ENCODE measurements at regions not wholly inside any gene's neighbourhood (a gene's known extent, or its start where the extent isn't known, plus 50 kb on each side); places are given as distances from the start of the nearest gene placed in this dataset.

GRCh38 chr4:24032371-24032989, 142.6 kb upstream of the PPARGC1A start:
- no peak overlapping the region for H3K4me3 Mint-ChIP-seq
- H3K4me1 Mint-ChIP-seq = no peaks in the 10 kb centered on the region
- no peaks in the 10 kb centered on the region for H3K79me2 ChIP-seq (ENCODE audit: insufficient read depth, low read length)
- no peaks in the 10 kb centered on the region for H3K9me3 ChIP-seq (replicated peaks in 1 of 2; ENCODE audit: control insufficient read depth in 1 of 2, insufficient read depth in 1 of 2, low read length in 2 of 2)
- no peaks in the 10 kb centered on the region for H4K20me1 ChIP-seq (ENCODE audit: insufficient read depth, low read length)
- H3K36me3 Mint-ChIP-seq = no peaks in the 10 kb centered on the region
- no peaks in the 10 kb centered on the region for H3K4me1 ChIP-seq (ENCODE audit: control insufficient read depth in 1 of 2, insufficient read depth in 2 of 2, low read length in 2 of 2)
- H3K27ac ChIP-seq (ENCODE audit: low read depth in 1 of 2, low read length in 2 of 2) = no peak overlapping the region
- TF ChIP-seq CTCF (IDR thresholded peaks at IDR 0.05) = no peak
- no CpG with 5 or more reads among the region's 2 CpGs for WGBS (ENCODE audit: insufficient coverage)
- H3K27ac Mint-ChIP-seq = no peak overlapping the region
- intact Hi-C loops (cut with micrococcal nuclease) = no loop called here
- H3K36me3 ChIP-seq (replicated peaks in 1 of 2; ENCODE audit: control insufficient read depth in 1 of 2, insufficient read depth in 2 of 2, low read length in 2 of 2) = no peaks in the 10 kb centered on the region
- no peak for DNase-seq
- H3K9me3 Mint-ChIP-seq = no peaks in the 10 kb centered on the region
- H3K9ac ChIP-seq (ENCODE audit: insufficient read depth, low read length, poor library complexity, severe bottlenecking) = no peak overlapping the region
- no peak overlapping the region for H3K4me2 ChIP-seq (replicated peaks; ENCODE audit: extremely low read depth, low read length, poor library complexity, severe bottlenecking)
- H3K27me3 ChIP-seq (ENCODE audit: control insufficient read depth in 2 of 2, insufficient read depth in 2 of 2, low read length in 2 of 2) = no peaks in the 10 kb centered on the region
- H2AFZ ChIP-seq (ENCODE audit: insufficient read depth, low read depth, low read length, poor library complexity, severe bottlenecking) = no peak overlapping the region
- H3K27me3 Mint-ChIP-seq (ENCODE audit: low read depth in 3 of 3) = peaks cover 0 to 3% (median 0%) of the 10 kb centered on the region in 3 donors
- H3K4me3 ChIP-seq (replicated peaks in 1 of 3; ENCODE audit: low read depth in 2 of 3, low read length in 3 of 3) = no peak overlapping the region

DNA sequence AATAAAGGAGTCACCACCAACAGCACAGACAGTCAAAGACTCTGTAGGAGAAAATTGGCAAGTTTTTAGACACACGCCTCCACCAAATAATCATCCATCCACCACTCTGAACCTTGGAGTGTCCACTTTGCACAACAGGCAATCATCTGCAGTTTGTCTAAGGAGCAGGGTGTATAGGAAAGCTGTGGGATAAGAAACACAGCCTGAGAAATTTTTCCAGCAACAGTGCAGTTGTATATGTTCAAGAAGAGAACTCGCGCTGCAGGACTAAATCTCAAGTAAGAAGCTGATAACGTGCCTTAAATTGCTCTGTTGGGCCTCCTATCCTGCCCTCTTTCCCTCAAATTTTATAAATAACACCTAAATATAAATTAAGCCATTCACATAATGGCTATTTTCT, 136.7 kb upstream of the PPARGC1A start:
- no peak overlapping the region for H3K27ac Mint-ChIP-seq
- intact Hi-C loops (cut with micrococcal nuclease) = no loop called here
- Histone ChIP-seq H3K9me3 (replicated peaks in 1 of 2; ENCODE audit: control insufficient read depth in 1 of 2, insufficient read depth in 1 of 2, low read length in 2 of 2) (no peaks in the 10 kb centered on the region), H4K20me1 (ENCODE audit: insufficient read depth, low read length) (no peaks in the 10 kb centered on the region), H3K27ac (ENCODE audit: low read depth in 1 of 2, low read length in 2 of 2) (no peak overlapping the region), H3K4me2 (replicated peaks; ENCODE audit: extremely low read depth, low read length, poor library complexity, severe bottlenecking) (no peak overlapping the region), H2AFZ (ENCODE audit: insufficient read depth, low read depth, low read length, poor library complexity, severe bottlenecking) (no peak overlapping the region), H3K9ac (ENCODE audit: insufficient read depth, low read length, poor library complexity, severe bottlenecking) (no peak overlapping the region), H3K27me3 (ENCODE audit: control insufficient read depth in 2 of 2, insufficient read depth in 2 of 2, low read length in 2 of 2) (no peaks in the 10 kb centered on the region), H3K4me3 (replicated peaks in 1 of 3; ENCODE audit: low read depth in 2 of 3, low read length in 3 of 3) (no peak overlapping the region), H3K79me2 (ENCODE audit: insufficient read depth, low read length) (no peaks in the 10 kb centered on the region), H3K4me1 (ENCODE audit: control insufficient read depth in 1 of 2, insufficient read depth in 2 of 2, low read length in 2 of 2) (no peaks in the 10 kb centered on the region), H3K36me3 (replicated peaks in 1 of 2; ENCODE audit: control insufficient read depth in 1 of 2, insufficient read depth in 2 of 2, low read length in 2 of 2) (no peaks in the 10 kb centered on the region)
- no peak overlapping the region for H3K4me3 Mint-ChIP-seq
- TF ChIP-seq CTCF (IDR thresholded peaks at IDR 0.05) = no peak
- peaks cover 0 to 2% (median 2%) of the 10 kb centered on the region in 3 donors for H3K27me3 Mint-ChIP-seq (ENCODE audit: low read depth in 3 of 3)
- H3K9me3 Mint-ChIP-seq = peaks cover 0 to 2% (median 0%) of the 10 kb centered on the region in 7 donors
- no CpG with 5 or more reads among the region's 4 CpGs for WGBS (ENCODE audit: insufficient coverage)
- H3K36me3 Mint-ChIP-seq = no peaks in the 10 kb centered on the region
- no peaks in the 10 kb centered on the region for H3K4me1 Mint-ChIP-seq
- no peak for DNase-seq

Data from CD14-positive monocyte (primary cell).